SJCRH30 (cell line): ENCODE measurements at regions not wholly inside any gene's neighbourhood (a gene's known extent, or its start where the extent isn't known, plus 50 kb on each side); places are given as distances from the start of the nearest gene placed in this dataset.
"Not testable (repeated sequence)": the region's sequence is repeated elsewhere in the genome, so short reads cannot be mapped to it uniquely, and the experiment has no call there.

ENCODE experiments used
- DNase-seq, 2 experiments: peaks; one replicate each; pipeline ENCODE4 v3.0.0-alpha.2; 2015 to 2020
- H3K27ac ChIP-seq: fragments of 250-450 bp; sonication (Bioruptor Pico); 2 replicates; pipeline ENCODE4 v1.5.1; 2020; ENCODE audit warnings: mild to moderate bottlenecking, moderate library complexity
- H3K27me3 ChIP-seq: fragments of 250-450 bp; sonication (Bioruptor Pico); 2 replicates; pipeline ENCODE4 v1.5.1; 2020; ENCODE audit warnings: mild to moderate bottlenecking, moderate library complexity
- H3K36me3 ChIP-seq: fragments of 250-450 bp; sonication (Bioruptor Pico); 2 replicates; pipeline ENCODE4 v1.5.1; 2020; ENCODE audit warnings: mild to moderate bottlenecking, moderate library complexity
- H3K4me1 ChIP-seq: fragments of 250-450 bp; sonication (Bioruptor Pico); 2 replicates; pipeline ENCODE4 v1.5.1; 2020; ENCODE audit warnings: mild to moderate bottlenecking, moderate library complexity
- H3K4me3 ChIP-seq: fragments of 250-450 bp; sonication (Bioruptor Pico); 2 replicates; pipeline ENCODE4 v1.5.1; 2020; ENCODE audit warnings: mild to moderate bottlenecking, moderate library complexity
- H3K9me3 ChIP-seq: fragments of 250-450 bp; sonication (Bioruptor Pico); replicated peaks from 2 replicates; pipeline ENCODE4 v1.5.1; 2020; ENCODE audit warnings: mild to moderate bottlenecking, moderate library complexity

DNA sequence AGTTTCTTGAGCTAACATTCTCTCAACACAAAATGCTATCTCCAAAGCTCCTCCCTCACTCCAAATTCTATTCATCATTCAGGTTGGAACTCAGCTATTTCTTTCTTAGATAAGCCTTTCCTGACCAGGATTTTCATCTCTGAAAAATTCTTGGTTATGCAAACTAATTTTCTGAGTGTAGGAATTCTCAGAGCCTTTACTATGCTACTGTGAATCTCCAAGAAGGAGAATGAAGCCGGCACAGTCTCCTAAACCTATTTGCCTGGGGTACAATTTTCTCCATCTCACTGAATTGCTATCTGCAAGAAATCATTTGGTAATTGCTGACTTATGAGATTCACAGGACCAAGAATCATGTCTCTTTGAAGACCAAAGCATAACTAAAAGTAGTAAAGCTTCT is 325.9 kb upstream of the ESRRG start:
- no peak for DNase-seq
- Histone ChIP-seq H3K4me1 (no peaks in the 10 kb centered on the region), H3K9me3 (no peaks in the 10 kb centered on the region), H3K36me3 (no peaks in the 10 kb centered on the region), H3K4me3 (no peak overlapping the region), H3K27me3 (no peaks in the 10 kb centered on the region), H3K27ac (no peak overlapping the region)

DNA sequence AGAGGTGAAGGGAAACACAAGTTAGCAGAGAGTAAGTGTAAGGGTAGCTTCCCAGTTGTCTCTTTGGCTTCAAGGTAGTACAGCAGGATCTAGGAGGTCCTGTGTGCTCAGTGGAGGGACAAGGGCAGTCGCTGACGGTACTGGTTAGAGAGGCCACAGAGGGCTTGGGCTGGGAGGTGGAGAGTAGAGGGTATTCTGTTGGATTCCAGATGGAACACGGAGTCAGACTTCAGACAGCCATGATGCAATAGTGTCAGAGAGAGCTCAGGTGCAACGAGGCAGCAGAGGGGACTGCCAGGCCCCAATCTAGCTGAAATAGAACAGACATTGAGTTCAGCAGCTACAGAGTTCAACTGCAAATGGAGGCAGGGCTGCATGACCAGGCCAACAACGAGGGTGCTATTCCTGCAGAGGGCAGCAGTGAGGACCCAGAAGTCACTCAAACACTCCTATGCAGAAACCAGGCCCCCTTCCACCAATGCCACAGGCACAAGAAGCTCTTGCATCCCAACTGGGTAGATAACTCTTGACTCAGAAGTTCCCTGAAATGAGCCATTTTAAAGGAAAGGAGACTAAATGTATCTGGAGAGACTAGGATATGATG is 325.0 kb upstream of the ESRRG start:
- Histone ChIP-seq H3K27ac (no peak overlapping the region), H3K9me3 (no peaks in the 10 kb centered on the region), H3K27me3 (no peaks in the 10 kb centered on the region), H3K36me3 (no peaks in the 10 kb centered on the region), H3K4me3 (no peak overlapping the region), H3K4me1 (no peaks in the 10 kb centered on the region)
- DNase-seq, result peak; percentile 22 to 50

DNA sequence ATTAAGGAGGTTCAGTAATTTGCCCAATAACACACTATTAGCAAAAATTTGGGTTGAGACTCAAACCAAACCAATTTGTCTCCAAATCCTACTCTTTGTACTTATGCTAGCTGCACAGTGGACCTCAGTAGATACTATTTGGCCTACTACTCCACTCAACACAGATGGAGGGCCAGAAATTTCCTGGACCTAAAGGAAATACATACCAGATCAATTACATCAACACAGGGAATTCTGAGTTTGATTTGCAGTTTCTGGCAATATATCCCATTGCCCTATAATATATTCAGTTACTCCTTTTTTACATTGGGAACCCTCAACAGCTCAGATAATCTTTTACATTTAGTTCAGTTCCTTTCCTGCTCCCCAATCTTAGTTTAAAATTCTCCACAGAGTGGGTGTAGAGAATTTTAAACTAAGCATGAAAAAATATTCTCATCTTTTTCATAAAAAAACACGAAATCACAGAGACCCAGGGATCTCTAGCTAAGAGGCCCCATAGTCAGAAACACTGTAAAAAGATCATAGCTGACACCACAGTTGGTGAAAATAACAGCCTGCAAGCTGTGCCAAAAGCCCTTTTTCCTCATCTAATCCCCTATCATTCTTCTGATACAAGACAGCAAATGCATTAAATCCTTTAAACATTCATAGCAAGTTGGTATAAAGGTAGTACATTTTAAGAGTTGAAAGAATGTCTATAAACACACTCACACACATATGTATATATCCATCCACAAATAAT is 317.7 kb upstream of the ESRRG start:
- Histone ChIP-seq H3K27me3 (no peaks in the 10 kb centered on the region), H3K4me1 (no peaks in the 10 kb centered on the region), H3K9me3 (peaks cover 2% of the 10 kb centered on the region), H3K27ac (no peak overlapping the region), H3K4me3 (no peak overlapping the region), H3K36me3 (no peaks in the 10 kb centered on the region)
- DNase-seq, result no peak

DNA sequence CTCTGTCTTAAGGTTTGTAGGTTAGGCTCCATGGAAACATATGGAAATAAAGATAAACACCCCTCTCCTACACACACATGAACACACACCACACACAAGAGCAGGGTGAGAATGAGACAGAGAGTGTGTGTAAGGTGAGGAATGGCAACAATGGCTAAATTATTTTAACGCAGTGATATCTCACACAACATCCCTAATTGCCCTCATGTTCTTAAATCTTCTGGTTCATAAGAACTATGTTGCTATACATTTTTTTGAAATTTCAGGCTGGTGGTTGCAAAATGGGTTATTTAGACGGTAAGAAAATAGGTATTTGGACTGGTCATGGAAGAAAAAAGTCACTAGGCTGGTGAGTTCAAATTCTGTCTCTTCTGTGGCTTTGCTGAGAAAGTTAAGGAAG is 316.7 kb upstream of the ESRRG start:
- no peaks in the 10 kb centered on the region for H3K36me3 ChIP-seq
- H3K27me3 ChIP-seq, result no peaks in the 10 kb centered on the region
- no peaks in the 10 kb centered on the region for H3K4me1 ChIP-seq
- peaks cover 2% of the 10 kb centered on the region for H3K9me3 ChIP-seq
- no peak overlapping the region for H3K4me3 ChIP-seq
- no peak overlapping the region for H3K27ac ChIP-seq
- DNase-seq, result no peak

DNA sequence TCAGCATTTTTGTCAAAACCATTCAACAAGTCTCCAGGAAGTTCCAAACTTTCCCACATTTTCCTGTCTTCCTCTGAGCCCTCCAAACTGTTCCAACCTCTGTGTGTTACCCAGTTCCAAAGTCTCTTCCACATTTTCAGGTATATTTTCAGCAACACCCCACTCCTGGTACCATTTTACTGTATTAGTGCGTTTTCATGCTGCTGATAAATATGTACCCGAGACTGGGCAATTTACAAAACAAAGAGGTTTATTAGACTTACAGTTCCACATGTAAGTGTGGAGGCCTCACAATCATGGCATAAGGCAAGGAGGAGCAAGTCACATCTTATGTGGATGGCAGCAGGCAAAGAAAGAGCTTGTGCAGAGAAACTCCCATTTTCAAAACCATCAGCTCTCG is 315.9 kb upstream of the ESRRG start:
- not testable (repeated sequence) for H3K4me3 ChIP-seq, H3K36me3 ChIP-seq, H3K27me3 ChIP-seq, H3K27ac ChIP-seq, DNase-seq, H3K9me3 ChIP-seq, H3K4me1 ChIP-seq

DNA sequence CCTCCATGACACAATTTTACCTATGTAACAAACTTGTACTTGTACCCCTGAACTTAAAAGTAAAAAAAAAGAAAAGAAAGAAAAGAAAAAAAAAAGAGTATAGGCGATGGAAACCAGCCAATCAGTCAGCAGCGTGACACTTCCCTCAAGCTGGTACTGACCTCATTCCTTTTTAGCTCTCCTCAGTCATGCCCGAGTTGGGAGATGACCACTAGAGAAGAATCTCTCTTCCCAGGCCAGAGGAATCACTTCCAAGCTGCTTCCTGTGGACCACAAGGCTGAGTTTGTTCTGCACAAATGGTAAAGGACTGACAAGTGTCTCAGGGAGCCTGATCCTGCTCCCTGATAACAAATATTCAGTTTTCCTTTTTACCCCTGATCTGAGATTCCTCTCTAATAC is 313.5 kb upstream of the ESRRG start:
- no peaks in the 10 kb centered on the region for H3K4me1 ChIP-seq
- no peak overlapping the region for H3K4me3 ChIP-seq
- no peaks in the 10 kb centered on the region for H3K27me3 ChIP-seq
- no peaks in the 10 kb centered on the region for H3K36me3 ChIP-seq
- DNase-seq, result no peak
- no peak overlapping the region for H3K27ac ChIP-seq
- peaks cover 2% of the 10 kb centered on the region for H3K9me3 ChIP-seq

DNA sequence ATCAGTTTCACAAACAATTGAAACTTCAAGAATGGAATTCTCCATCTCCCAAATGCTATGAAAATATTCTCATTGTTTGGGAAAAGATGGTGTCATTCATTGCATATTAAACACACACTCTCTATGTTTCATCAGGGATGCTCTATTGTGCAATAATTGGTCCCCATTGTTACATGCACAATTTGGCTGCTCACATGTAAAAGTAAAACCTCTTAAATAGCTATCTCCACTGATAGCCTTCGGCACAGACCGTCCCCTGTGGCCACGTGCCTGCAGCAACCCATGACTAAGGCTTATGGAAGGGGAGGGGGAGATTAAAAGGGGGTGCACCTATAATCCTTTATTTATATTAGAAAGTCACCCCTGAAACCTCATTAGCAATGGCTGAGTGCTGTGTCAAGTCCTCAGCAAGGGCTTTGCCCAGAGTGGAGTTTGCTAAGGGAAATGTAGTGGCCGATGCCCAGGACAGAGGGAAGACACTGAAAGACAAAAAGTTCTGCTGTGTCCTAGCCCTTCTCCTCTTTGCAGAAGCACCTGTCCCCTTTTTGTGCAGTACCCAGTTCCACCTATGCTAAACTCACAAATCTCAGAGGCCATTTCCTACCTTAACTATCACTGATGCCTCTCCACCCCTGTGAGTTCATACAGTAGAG is 309.6 kb upstream of the ESRRG start:
- Histone ChIP-seq H3K27me3 (no peaks in the 10 kb centered on the region), H3K4me3 (no peak overlapping the region), H3K9me3 (no peaks in the 10 kb centered on the region), H3K4me1 (no peaks in the 10 kb centered on the region), H3K27ac (no peak overlapping the region), H3K36me3 (no peaks in the 10 kb centered on the region)
- no peak for DNase-seq

DNA sequence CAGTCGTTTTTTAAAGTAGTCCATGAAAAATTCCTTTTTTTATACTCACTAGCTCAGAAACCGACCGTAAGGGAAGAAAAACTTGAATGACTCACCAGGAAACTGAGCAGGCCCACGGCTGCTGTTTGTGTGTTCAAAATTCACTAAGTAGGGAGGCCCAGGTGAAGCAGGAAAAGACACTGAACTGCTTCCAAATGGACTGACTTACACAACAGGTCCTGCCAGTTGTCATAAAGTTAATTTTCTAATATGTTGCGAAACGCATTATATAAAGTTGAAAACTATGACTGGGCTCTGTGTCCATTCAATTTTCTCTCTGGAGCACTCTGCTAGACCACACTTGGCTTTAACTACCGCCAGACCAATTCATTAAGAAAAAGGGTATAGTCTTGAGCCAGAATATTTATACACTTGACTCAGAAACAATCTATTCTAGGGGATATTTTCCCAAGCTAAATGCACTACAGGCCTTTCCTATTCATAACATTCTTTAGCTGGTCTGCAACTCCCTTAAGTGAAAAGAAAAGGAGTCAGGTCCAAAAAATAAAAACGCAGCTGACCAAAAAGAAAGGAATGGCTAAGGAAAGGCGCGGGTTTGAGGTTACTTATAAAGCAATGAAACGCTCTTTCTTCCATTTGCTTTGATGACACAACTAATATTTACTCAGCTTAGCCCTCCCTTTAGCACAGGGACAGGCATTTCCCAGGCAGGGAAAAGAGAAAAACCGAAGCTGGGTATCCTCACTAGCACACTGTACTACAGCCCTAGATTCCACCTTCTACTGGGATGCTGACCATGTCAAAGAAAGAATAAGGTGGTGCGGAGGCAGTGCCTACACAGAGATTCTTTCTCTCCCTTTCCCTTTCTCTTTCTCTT is 306.3 kb upstream of the ESRRG start:
- no peaks in the 10 kb centered on the region for H3K27me3 ChIP-seq
- no peak overlapping the region for H3K27ac ChIP-seq
- no peak for DNase-seq
- no peaks in the 10 kb centered on the region for H3K36me3 ChIP-seq
- no peak overlapping the region for H3K4me3 ChIP-seq
- H3K9me3 ChIP-seq, result no peaks in the 10 kb centered on the region
- H3K4me1 ChIP-seq, result no peaks in the 10 kb centered on the region

DNA sequence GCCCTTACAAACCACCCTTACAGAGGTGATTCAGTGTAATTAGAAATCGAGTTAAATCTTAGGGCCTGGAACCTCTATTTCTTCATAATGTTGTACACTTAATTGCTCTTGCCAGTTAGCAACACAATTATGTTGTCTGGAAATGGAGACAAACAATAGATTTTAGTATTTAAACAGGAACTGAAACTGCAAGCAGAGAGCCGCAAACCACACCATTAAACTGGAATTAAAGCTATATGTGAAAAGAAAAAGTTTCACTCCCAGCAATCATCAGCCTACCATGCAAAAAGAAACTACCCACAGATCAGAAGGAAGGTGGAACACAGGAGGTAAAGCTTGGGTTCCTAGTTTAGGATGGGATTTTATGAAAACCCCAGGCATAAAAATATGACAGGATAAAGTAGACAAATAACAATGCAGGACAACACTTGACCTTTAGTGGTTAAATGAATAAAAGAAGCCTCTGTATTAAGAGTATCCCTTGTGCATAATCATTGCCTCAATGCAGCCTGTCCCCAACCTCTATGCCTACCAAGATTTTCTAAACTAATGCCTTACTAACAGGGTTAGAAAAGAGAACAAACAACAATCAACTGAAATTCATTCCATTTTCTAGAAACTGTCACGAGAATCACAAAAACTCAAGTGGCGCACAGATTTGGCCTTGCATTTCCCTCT is 304.3 kb upstream of the ESRRG start:
- Histone ChIP-seq H3K27ac (no peak overlapping the region), H3K4me1 (no peaks in the 10 kb centered on the region), H3K9me3 (no peaks in the 10 kb centered on the region), H3K27me3 (no peaks in the 10 kb centered on the region), H3K36me3 (no peaks in the 10 kb centered on the region), H3K4me3 (no peak overlapping the region)
- no peak for DNase-seq

DNA sequence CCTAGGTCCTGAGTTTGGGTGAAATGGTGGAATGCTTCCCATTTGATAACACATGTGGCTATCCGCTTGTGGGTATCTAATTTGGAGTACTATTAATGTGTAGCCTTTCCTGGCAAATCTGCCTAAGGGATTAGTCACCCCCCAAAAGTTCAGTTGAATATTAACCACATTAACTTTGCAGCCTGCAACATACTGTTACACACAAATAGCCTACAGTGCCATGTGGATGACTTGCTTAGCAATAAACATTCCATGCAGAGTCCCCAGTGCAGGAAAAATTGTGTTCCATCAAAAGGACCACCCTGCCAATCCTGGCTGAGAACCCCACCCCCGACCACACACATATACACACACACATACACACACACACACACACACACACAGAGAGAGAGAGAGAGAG is 303.3 kb upstream of the ESRRG start:
- Histone ChIP-seq H3K27me3 (no peaks in the 10 kb centered on the region), H3K27ac (no peak overlapping the region), H3K9me3 (no peaks in the 10 kb centered on the region), H3K4me1 (no peaks in the 10 kb centered on the region), H3K4me3 (no peak overlapping the region), H3K36me3 (no peaks in the 10 kb centered on the region)
- DNase-seq, result no peak

DNA sequence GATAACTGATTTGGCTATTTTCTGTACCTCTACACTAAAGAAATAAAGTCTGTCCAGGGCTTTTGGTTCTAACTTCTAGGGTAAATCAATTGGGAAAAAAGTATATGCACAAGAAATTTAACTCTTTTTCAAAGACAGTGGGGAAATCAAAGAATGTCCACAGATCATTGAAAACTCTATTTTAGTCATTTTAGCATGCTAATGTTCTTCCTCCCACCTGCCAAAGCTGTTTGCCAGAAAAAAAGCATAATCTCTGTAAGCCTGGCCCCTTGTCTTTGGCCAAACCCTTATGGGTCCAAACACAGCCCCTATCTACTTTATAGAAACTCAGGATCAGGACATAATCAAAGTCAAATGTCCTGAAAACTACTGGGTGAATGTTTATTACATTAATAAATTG is 302.2 kb upstream of the ESRRG start:
- no peaks in the 10 kb centered on the region for H3K27me3 ChIP-seq
- H3K9me3 ChIP-seq, result no peaks in the 10 kb centered on the region
- no peak overlapping the region for H3K27ac ChIP-seq
- H3K4me1 ChIP-seq, result no peaks in the 10 kb centered on the region
- no peak overlapping the region for H3K4me3 ChIP-seq
- H3K36me3 ChIP-seq, result no peaks in the 10 kb centered on the region
- DNase-seq, result no peak

DNA sequence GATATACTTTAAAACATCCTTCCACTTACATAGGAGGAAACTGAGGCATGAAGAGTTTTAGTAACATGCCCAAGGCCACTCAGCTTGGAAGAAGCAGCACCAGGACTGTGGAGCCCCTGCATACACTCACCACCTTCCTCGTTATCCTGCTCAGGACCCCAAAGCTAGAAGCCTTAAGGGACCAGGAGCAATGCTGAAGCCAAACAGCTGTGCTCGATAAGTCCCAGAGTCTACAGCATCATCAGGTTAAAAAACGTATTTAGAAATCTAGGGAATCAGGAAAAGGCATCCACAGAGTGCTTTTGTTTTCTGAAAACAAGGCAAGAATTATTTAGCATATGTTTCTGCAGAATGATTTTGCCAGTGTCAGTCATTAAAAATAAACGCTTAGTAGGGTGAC is 301.7 kb upstream of the ESRRG start:
- no peak for DNase-seq
- no peak overlapping the region for H3K4me3 ChIP-seq
- H3K27me3 ChIP-seq, result no peaks in the 10 kb centered on the region
- H3K4me1 ChIP-seq, result no peaks in the 10 kb centered on the region
- H3K36me3 ChIP-seq, result no peaks in the 10 kb centered on the region
- H3K9me3 ChIP-seq, result no peaks in the 10 kb centered on the region
- H3K27ac ChIP-seq, result no peak overlapping the region

DNA sequence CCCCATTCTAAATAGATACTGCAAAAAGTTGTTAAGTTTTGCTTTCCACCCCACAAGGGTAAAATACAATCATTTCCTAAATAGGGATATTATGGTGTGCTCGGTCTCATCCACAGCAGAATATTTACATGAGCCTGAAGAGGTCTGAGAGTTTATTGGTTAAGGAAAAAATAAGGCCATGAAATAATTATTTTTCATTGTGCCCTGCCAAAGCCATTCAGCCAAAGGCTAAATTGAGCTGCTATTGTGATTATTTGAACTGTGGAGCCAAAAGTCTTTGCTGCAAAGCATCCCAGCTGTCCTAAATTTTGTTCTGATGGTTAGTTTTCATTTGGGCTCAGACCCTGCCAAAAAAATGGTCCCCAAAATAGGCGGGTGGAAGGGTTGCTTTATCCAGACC is 298.7 kb upstream of the ESRRG start:
- H3K4me1 ChIP-seq, result no peaks in the 10 kb centered on the region
- H3K36me3 ChIP-seq, result no peaks in the 10 kb centered on the region
- H3K9me3 ChIP-seq, result no peaks in the 10 kb centered on the region
- H3K4me3 ChIP-seq, result no peak overlapping the region
- no peak for DNase-seq
- no peaks in the 10 kb centered on the region for H3K27me3 ChIP-seq
- no peak overlapping the region for H3K27ac ChIP-seq

DNA sequence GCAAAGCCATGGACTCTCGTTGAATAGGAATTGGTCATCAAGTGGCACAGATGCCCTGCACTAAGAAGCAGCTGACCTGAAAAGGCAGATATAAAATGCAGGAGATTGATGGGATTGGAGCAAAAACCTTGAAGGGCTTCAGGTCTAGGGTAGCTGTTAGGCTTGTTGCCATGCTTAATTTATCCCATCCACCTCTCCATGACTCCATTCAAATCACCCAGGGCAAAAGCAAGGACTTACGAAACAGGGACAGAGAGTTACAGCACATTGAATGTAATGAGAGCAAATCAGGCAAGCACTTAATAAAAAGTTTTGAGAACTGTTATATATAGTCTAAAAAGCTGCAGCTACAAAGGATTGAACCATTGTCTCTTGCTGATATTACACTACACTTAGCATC is 298.2 kb upstream of the ESRRG start:
- H3K4me3 ChIP-seq, result no peak overlapping the region
- H3K36me3 ChIP-seq, result no peaks in the 10 kb centered on the region
- H3K9me3 ChIP-seq, result no peaks in the 10 kb centered on the region
- H3K27me3 ChIP-seq, result no peaks in the 10 kb centered on the region
- no peak for DNase-seq
- no peak overlapping the region for H3K27ac ChIP-seq
- H3K4me1 ChIP-seq, result no peaks in the 10 kb centered on the region
